LNCaP clone FGC (cell line): ENCODE measurements at regions not wholly inside any gene's neighbourhood (a gene's known extent, or its start where the extent isn't known, plus 50 kb on each side); places are given as distances from the start of the nearest gene placed in this dataset.
A peak's percentile ranks its signal among the peaks of the same experiment; 100 is the strongest.

Experiments used
- DNase-seq: peaks from one replicate; pipeline ENCODE4 v3.0.0-alpha.2; 2011; ENCODE audit warnings: low read depth
- H3K4me3 ChIP-seq: 2 replicates; pipeline ENCODE4 v1.5.1; 2011; ENCODE audit warnings: mild to moderate bottlenecking, low read depth, low read length, control low read depth
- CTCF ChIP-seq: IDR thresholded peaks from 2 replicates; pipeline ENCODE4 v1.5.1; 2012; ENCODE audit warnings: mild to moderate bottlenecking; ENCODE audit not compliant: control insufficient read depth, insufficient read depth; ENCODE audit errors: extremely low read depth

GRCh38 chr9:28056466-28056865 is 483.2 kb upstream of the C9orf72 start:
- no peak for DNase-seq
- no peak overlapping the region for H3K4me3 ChIP-seq
- no peak for TF ChIP-seq CTCF

DNA sequence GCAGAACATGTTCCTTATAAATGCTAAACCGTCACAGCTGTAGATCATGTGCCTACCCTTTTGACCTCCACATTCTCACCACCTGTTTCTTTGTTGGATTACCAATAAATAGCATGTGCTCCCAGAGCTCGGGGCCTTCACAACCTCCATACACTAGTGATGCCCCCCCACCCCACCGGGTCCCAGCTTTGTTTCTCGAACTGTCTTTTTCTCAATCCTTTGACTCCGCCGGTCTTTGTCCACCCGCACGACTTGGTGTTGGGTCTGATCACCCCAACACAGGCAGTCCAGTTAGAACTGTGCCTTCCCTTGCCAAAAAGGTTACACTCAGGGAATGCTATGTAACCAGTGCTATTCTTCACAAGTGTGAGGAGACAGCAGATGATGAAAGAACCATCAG is 485.9 kb upstream of the C9orf72 start:
- no peak for DNase-seq
- TF ChIP-seq CTCF = no peak

GRCh38 chr9:28064241-28064815 is 491.0 kb upstream of the C9orf72 start:
- no peak for DNase-seq
- no peak overlapping the region for H3K4me3 ChIP-seq
- no peak for TF ChIP-seq CTCF

More for the DNA sequence above, 485.9 kb upstream of the C9orf72 start:
- no peak overlapping the region for H3K4me3 ChIP-seq

DNA sequence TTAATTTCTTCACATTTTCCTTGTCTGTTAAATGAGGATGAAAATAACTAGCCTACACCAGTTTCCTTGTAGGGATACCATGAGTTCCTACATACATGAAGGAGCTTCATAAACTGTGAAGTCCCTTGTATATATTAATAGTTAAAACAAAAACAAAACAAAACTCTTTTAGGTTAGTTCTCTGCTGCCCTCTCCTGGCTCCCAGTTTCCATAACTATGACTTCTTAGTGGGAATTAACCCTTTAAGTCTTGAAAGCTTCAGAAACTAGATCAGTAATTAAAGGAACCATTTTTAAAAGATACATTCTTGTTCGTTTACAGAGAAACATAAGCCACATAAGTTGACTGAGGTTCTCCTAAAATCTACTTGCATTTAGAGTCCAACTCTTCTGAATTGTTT is 500.0 kb upstream of the C9orf72 start:
- peak; percentile 39 for DNase-seq
- no peak overlapping the region for H3K4me3 ChIP-seq
- peak; percentile 56 for TF ChIP-seq CTCF

- no peak overlapping the region for H3K4me3 ChIP-seq
- TF ChIP-seq CTCF = no peak
- no peak for DNase-seq
Measured at GRCh38 chr9:28079677-28080076, 506.4 kb upstream of the C9orf72 start.

DNA sequence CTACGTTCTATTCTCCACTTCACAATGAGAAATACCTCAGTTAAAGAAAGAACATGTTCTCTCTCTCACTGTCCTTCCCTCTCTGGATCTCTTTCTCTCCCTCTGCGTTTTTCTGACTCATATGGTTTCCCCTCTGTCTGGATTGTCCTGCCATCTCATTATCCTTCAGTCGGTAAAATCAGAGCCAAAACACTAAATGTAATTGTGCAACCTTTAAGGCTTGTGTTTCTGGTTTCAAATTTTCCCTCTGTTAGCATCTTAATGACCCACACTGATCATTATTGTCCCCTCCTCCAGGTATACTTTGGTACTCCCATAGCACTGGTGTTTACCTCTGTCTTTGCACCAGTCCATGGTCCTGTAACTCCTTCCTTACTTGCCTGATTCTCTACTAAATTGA is 509.4 kb upstream of the C9orf72 start:
- TF ChIP-seq CTCF = no peak
- DNase-seq = no peak
- H3K4me3 ChIP-seq = no peak overlapping the region

GRCh38 chr9:28086881-28087280 is 513.6 kb upstream of the C9orf72 start:
- H3K4me3 ChIP-seq = no peak overlapping the region
- no peak for DNase-seq
- no peak for TF ChIP-seq CTCF
